Kidney (tissue), 13 donors: ENCODE measurements at regions not wholly inside any gene's neighbourhood (a gene's known extent, or its start where the extent isn't known, plus 50 kb on each side); places are given as distances from the start of the nearest gene placed in this dataset.

Experiments
- DNase-seq, 5 donors: peaks; one replicate each; pipeline ENCODE4 v3.0.0-alpha.2; 2013 to 2020
- FAIRE-seq: peaks from 2 replicates; lab custom pipeline; 2012; peaks lifted over from hg19 to GRCh38; lab: Jason Lieb, UNC
- H3K27ac ChIP-seq, 2 donors: one replicate each; pipeline ENCODE4 v1.7.0; 2013; ENCODE audit warnings: low read depth in 2 of 2, low read length in 2 of 2, inconsistent platforms in 1 of 2
- H3K27me3 ChIP-seq: one replicate; pipeline ENCODE4 v1.7.1; 2013; ENCODE audit warnings: low read length, inconsistent platforms; ENCODE audit not compliant: control insufficient read depth, insufficient read depth
- H3K36me3 ChIP-seq, 3 donors: one replicate each; pipeline versions ENCODE4 v1.7.0 to v1.7.1; 2013; ENCODE audit warnings: low read length in 3 of 3, control low read depth in 1 of 3, inconsistent platforms in 1 of 3; ENCODE audit not compliant: insufficient read depth in 3 of 3, control insufficient read depth in 2 of 3
- H3K4me1 ChIP-seq, 3 donors: one replicate each; pipeline versions ENCODE4 v1.7.0 to v1.7.1; 2013; ENCODE audit warnings: low read length in 3 of 3, inconsistent platforms in 1 of 3, low read depth in 1 of 3; ENCODE audit not compliant: control insufficient read depth in 2 of 3, insufficient read depth in 2 of 3
- H3K4me3 ChIP-seq, 3 donors: one replicate each; pipeline versions ENCODE4 v1.7.0 to v1.8.1; 2013; ENCODE audit warnings: low read length in 3 of 3, control low read depth in 1 of 3, inconsistent platforms in 1 of 3
- H3K9ac ChIP-seq, 3 donors: one replicate each; pipeline versions ENCODE4 v1.7.0 to v1.7.1; 2013; ENCODE audit warnings: low read length in 3 of 3, control low read depth in 1 of 3, inconsistent platforms in 1 of 3
- H3K9me3 ChIP-seq, 3 donors: one replicate each; pipeline versions ENCODE4 v1.7.0 to v1.7.1; 2013; ENCODE audit warnings: low read length in 3 of 3, control low read depth in 1 of 3, inconsistent platforms in 1 of 3; ENCODE audit not compliant: control insufficient read depth in 2 of 3, insufficient read depth in 1 of 3
- intact Hi-C: fragments of 100-400 bp; cut with DNase I; formaldehyde crosslinking; loops from one replicate; pipeline ENCODE4 v1.11.1; 2022
- TF ChIP-seq, protein P1 (sequence below): IDR thresholded peaks from 3 replicates; pipeline ENCODE4 v1.5.1; 2012; ENCODE audit warnings: mild to moderate bottlenecking, moderate library complexity, borderline replicate concordance; ENCODE audit not compliant: insufficient read depth; ENCODE audit errors: extremely low read depth
- donor health status: control.
- donor health status: control.
- donor health status: control.
- donor health status: control.
- donor health status: control.
- donor health status: DM: yes; HTN: yes; CAD: no.
- donor health status: Normal renal cell carcinoma (clear cell type).

DNA sequence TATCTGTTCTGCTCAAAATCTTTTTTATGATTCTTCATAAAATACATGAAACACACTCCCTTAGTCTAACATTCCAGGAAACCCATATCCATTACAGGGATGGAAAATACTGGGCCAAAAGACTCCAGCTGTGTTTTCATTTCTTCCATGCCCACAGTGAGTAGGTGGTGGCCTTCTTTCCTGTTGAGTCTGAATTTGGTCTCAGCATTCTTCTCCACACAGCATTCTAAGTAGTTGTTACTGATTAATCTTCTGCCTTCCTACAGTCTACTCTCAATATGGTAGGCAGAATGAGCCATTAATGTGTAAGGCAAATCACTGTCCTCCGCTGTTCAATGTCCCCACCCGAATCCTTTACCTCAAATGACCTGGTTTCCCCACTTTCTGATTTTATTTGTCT, 370.6 kb upstream of the RPS6KA3 start:
- no peak overlapping the region for H3K9ac ChIP-seq
- DNase-seq (no peak), FAIRE-seq (no peak)
- H3K27me3 ChIP-seq: peaks cover 2% of the 10 kb centered on the region
- H3K27ac ChIP-seq: no peak overlapping the region
- H3K36me3 ChIP-seq: no peaks in the 10 kb centered on the region
- no peaks in the 10 kb centered on the region for H3K9me3 ChIP-seq
- intact Hi-C loops: no loop called here
- no peaks in the 10 kb centered on the region for H3K4me1 ChIP-seq
- TF ChIP-seq, protein P1, sequence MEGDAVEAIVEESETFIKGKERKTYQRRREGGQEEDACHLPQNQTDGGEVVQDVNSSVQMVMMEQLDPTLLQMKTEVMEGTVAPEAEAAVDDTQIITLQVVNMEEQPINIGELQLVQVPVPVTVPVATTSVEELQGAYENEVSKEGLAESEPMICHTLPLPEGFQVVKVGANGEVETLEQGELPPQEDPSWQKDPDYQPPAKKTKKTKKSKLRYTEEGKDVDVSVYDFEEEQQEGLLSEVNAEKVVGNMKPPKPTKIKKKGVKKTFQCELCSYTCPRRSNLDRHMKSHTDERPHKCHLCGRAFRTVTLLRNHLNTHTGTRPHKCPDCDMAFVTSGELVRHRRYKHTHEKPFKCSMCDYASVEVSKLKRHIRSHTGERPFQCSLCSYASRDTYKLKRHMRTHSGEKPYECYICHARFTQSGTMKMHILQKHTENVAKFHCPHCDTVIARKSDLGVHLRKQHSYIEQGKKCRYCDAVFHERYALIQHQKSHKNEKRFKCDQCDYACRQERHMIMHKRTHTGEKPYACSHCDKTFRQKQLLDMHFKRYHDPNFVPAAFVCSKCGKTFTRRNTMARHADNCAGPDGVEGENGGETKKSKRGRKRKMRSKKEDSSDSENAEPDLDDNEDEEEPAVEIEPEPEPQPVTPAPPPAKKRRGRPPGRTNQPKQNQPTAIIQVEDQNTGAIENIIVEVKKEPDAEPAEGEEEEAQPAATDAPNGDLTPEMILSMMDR: no peak
- no peak overlapping the region for H3K4me3 ChIP-seq

DNA sequence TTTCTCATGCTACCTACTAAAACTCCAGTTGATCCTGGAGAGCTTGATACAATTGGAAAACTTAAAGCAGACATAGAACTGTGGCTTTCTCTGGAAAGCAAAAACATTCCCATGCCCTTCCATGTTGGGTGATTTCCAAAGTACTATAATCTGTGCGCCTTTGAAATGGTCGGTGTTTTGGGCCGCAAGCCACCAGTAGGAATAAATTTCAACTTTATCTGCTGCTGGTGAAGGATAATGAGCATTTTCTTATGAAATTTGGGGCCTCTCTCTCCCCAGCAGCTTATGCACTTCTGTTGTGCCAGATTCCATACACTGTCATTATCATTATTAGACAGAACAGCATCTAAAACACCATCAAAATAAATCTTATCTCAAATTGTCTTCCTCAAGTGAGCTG, 366.7 kb upstream of the RPS6KA3 start:
- FAIRE-seq: no peak
- DNase-seq: no peak
- Histone ChIP-seq H3K9me3 (no peaks in the 10 kb centered on the region), H3K9ac (no peak overlapping the region), H3K4me1 (no peaks in the 10 kb centered on the region), H3K36me3 (no peaks in the 10 kb centered on the region), H3K27me3 (peaks cover 2% of the 10 kb centered on the region), H3K27ac (no peak overlapping the region), H3K4me3 (no peak overlapping the region)
- TF ChIP-seq, protein P1: no peak
- intact Hi-C loops: no loop called here

DNA sequence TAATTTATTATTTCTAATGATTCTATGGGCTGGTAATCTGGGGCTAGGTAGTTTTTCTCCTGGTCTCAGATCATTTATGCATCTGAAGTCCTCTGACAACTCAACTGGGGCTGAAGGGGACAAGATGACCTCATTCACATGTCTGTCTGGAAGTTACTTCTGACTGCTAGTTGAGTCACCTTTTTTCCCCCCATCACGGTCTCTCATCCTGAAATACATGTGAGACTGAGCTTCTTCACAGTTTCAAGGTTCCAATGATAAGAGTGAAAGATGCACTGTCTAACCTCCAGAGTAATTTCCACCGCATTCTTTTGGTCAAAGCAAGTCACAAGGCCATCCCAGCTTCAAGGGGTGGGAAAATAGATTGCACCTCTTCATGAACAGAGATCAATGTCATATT, 356.7 kb upstream of the RPS6KA3 start:
- H3K9me3 ChIP-seq: no peaks in the 10 kb centered on the region
- no peak overlapping the region for H3K4me3 ChIP-seq
- intact Hi-C loops: no loop called here
- H3K4me1 ChIP-seq: no peaks in the 10 kb centered on the region
- H3K27ac ChIP-seq: no peak overlapping the region
- no peak overlapping the region for H3K9ac ChIP-seq
- FAIRE-seq (no peak), DNase-seq (no peak)
- H3K27me3 ChIP-seq: no peaks in the 10 kb centered on the region
- no peaks in the 10 kb centered on the region for H3K36me3 ChIP-seq
- TF ChIP-seq, protein P1: no peak

DNA sequence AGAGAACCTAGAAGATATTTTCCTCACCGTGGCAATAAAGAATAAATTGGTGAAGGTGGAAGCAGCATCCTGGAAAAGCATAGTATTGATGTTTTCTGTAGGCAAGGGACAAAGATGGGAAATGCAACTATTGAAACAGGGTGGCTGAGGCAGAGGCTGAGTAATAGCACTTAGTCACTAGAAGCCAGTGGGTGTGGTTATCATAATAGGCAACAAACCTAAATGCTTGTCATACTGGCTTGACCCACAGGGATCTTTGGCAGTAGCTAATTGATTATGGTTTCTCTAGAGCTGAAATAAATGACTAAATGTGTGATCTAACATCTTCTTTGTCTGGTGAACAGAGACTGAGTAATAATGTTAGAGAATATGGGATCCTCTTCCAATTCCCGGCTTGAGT, 353.6 kb upstream of the RPS6KA3 start:
- Histone ChIP-seq H3K27me3 (no peaks in the 10 kb centered on the region), H3K27ac (no peak overlapping the region), H3K36me3 (no peaks in the 10 kb centered on the region), H3K9me3 (no peaks in the 10 kb centered on the region), H3K4me1 (no peaks in the 10 kb centered on the region), H3K4me3 (no peak overlapping the region), H3K9ac (no peak overlapping the region)
- intact Hi-C loops: no loop called here
- FAIRE-seq: no peak
- TF ChIP-seq, protein P1: no peak
- no peak for DNase-seq
